Activated gamma-delta T cell (primary cell): ENCODE measurements at regions not wholly inside any gene's neighbourhood (a gene's known extent, or its start where the extent isn't known, plus 50 kb on each side); places are given as distances from the start of the nearest gene placed in this dataset.

Experiments used
- DNase-seq: peaks from one replicate; lab custom pipeline; 2025; lab: John Stamatoyannopoulos, UW

DNA sequence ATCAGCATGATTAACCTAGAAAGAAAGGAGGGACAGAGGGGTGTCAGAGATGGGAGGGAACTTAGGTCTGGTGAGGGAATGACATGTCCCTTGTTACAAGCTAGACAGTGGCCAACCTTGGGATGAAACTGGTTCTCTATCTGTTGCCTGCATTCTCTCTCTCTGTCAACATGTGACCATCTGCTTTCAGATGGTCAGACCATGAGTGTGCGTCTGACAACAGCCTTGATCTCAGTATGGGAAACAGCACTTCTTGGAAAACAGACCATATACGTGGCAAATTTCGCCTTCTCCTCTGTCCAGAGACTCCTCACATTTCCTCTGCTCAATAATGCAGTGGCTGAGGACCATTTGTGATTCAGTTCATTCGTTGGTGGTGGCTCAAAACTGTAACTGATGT is 845.9 kb downstream of the TYW1 start:
- DNase-seq, result no peak

DNA sequence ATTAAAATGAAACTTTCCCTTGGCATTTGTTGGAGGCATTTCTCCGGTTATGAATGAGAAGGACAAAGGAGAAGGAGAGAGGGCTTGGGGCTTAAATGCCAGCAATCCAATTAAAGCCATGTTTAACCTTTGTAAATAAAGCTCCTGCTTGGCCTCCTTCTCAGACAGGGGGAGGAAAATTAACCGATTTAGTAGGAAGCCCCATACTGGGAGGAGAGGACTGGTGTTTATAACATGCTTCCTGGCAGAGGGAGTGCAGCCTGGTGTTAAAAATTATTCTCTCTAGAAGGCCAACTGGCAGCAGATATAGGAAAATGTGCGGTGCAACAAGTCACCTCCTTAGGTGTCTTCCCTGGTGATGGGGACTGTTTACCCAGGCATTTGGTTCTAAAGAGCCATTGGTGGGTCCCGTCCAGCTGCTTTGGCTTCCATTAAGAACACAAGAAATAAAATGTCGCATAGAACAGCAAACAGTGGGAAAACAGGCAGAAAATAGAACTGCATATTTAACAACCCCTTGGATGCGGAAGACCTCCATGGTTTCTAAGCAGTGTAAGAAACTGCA is 846.5 kb downstream of the TYW1 start:
- DNase-seq, result no peak

DNA sequence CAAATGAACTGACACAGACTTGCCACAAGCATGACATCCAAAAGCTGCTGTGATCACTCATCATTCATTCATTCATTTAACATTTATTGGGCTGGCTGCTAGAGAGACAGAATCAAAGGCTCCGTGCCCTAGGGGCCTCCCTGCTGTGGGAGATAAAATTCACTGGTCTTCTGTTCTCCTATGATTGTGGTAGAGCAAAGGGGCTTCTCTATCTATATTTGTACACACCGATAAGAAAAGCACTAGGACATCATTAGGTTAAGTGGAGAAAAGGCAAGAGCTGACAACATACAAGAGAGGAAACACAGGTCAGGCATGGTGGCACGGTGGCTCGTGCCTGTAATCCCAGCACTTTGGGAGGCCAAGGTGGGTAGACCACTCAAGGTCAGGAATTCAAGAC is 847.0 kb downstream of the TYW1 start:
- no peak for DNase-seq

DNA sequence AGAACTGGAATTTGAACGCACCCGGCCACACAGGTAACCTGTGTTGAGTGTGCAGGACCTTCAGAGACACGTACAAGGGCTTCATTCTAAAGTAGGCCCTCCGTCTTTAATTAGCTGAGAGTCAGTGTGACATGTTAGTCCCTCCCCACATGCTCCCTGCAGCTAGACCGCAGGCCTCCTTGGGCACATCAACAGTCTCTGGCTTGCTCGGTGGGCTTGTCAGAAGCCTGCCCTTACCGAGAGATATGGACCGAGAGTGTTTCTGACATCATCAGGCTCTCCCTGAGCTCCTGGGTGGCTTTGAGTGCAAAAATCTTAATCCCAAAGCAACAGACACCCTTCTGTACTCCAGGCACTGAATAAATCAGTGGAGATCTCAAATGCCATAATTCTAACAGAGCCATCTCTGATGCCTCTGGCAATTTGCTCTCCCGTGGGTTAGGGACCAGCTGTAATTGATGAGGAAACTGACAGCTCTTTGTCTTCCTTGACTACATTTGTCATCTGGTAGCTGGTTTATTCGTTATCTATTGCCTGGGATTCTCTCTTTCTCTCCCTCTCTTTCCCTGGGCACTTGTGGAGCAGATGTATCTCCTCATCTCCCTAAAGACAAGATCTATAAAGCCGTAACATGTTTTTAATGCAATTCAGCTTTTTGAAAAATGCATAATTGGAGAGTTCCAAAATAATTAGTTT is 850.6 kb downstream of the TYW1 start:
- no peak for DNase-seq

DNA sequence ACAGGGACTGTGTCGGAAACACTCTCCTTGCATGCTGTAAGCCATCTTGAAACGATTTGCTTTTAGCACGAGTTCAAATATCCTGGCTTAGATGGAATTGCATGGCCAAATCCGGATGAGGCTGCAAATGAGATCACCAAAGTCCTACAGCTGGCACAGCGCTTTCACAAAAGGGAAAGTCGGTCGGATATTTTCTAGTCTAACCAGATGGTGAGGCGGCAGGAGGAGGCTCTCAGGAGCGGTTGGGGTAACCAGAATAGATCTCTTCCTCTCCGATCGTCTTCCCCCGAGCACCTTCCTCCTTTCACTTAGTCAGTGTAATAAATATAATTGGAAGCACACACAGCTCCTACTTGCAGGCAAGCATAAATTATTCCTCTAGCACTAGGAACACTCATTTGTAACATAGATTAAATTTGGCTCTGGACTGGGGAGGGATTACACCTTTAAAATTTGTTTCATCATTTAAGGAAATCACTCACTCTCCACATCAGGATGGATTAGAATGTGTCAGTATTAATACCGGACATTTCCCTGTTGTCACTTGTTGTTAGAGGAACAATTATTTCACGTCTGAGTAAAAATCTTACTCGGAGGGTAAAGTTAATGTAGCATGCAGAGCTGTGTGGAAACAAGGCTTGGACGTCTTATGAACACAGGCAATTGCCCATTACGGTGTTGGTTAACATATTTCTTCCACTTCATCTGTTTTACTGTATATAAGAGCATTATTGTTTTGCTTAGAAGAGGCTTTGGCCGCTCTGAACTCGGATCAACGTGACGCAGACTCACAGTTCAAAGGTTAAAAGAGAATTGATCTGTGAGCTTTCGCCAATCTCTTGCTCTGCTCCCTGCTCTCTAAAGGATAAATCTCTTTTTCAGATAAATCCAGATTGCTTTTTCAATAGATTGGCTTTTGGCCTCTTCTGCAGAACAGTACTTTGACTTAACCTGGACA is 857.9 kb downstream of the TYW1 start:
- no peak for DNase-seq

DNA sequence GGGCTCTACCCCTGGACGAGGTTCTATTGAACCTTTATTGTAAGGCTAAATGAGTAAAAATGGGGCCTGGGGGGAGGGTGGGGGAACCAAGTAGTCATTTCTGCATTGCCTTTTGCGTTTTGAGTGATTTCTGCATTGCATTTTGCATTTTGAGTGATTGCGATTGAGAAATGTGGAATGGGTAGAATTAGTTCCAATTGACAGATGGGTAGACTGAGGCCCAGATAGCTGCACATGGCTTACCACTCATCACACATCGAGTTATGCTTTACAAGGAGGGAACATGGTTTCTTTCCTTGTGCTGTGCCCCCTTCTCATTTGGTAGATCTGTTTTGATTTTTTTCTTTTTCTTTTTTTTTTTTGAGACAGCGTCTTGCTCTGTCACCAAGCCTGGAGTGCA is 858.7 kb downstream of the TYW1 start:
- DNase-seq, result no peak

DNA sequence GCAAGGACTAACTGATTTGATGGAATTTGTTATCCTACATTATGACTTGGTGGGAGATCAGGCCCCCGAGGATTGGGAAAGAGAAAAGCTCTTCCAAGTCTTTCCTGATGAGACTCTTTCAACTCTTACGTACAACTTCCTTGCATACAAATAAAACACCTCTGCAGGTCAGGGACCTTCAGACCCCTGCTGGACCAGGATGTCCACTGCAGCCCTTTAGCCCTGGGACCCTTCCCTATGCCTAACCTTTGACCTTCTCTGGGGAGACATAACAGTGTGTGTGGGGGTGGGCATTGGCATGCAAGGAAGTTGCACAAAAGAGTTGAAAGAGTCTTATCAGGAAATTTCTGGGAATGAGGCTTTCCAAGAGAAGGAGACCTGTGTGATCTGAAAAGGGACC is 859.4 kb downstream of the TYW1 start:
- no peak for DNase-seq

DNA sequence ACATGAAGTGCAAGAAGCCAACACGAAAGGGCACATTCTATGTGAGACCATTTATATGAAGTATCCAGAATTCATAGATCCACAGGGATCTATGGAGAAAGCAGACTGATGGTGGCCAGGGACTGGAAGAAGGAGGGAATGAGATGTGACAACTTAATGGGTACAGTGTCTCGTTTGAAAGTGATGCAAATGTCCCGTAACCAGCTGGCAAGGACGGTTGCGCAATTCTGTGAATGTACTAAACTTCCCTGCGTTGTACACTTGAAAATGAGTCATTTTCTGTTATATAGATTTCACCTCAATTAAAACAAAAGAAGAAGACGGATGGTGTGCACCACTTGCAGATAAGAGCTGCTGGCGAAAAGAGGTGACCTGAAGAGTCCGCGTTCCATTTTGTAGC is 861.1 kb downstream of the TYW1 start:
- DNase-seq, result no peak

DNA sequence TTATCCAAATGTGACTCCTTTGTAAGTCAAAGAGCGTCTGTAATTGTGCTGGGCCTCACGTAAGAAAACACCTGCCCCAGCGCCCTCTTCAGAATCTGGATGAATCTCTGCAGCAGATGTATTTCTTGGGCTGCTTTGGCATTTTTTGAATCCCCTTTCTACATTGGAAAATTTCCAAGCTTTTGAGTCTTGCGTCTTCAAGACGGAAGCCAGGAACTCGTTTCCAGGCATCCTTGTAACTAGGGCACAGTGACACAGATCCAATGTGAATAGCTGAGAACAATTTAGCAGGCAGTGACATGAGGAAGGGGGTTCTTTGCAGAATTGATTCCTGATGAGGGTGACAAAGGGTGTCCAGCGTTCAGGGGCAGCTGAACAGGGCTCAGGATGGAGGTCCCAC is 862.3 kb downstream of the TYW1 start:
- no peak for DNase-seq

DNA sequence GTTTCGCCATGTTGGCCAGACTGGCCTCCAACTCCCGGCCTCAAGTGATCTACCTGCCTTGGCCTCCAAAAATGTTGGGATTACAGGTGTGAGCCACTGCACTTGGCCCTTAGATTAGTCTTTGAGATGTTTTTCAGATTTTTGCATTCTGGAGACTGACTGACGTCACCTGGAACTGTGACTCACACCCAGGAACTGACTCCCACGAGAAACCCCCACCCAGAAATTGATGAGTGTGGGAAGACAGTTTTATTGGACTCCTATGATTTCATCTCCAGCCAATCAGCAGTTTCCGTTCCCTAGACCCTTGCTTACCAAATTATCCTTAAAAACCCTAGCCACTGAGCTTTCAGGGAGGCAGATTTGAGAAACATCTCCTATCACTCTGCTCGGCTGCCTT is 867.3 kb downstream of the TYW1 start:
- DNase-seq, result no peak

DNA sequence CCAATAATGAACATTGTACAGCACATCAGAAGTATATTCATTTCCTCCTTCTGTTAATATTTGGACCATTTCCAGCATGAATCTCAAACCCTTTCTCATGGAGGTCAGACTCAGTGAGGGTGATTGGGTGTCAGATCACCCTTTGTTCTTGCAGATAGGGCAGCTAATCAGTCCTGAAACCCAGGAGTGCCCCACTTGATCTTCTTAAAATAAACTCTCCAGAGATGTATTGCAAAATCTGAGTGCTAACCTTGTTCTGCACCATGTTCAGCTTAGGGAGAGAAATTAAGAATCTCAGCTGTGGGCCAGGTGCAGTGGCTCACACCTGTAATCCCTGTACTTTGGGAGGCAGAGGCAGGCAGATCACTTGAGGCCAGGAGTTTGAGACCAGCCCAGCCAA is 869.4 kb downstream of the TYW1 start:
- DNase-seq, result no peak

DNA sequence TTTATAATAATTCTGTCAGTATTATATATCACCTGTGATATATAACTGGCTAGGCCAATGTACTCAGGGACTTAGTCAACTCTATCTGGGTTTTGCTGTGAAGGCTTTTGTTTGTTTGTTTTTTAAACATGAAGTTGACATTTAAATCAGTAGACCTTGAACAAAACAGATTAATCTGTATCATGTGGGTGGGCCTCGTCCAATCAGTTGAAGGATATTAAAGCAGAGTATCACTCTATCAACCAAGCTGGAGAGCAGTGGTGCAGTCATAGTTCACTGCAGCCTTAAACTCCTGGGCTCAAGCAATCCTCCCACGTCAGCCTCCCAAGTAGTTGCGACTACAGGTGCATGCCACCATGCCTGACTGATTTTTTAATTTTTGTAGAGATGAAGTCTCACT is 870.2 kb downstream of the TYW1 start:
- no peak for DNase-seq

DNA sequence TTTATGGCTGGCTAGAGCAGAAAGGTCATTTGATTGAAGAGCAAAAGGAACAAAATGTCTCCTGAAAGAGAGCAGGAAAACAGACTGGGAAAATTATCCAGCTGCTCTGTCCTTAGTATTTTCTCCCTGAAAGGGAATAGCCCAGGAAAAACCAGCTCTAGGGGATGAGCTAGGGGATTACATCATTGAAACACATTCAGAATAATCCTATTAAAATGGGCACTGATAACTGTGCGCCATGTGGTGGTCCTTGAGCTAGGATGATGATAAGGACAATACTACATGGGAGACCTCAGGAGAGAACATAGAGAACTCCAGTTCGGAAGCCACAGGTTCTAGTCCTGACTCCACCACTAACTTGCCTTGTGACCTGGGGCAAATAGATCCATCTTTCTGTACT is 873.8 kb downstream of the TYW1 start:
- no peak for DNase-seq

DNA sequence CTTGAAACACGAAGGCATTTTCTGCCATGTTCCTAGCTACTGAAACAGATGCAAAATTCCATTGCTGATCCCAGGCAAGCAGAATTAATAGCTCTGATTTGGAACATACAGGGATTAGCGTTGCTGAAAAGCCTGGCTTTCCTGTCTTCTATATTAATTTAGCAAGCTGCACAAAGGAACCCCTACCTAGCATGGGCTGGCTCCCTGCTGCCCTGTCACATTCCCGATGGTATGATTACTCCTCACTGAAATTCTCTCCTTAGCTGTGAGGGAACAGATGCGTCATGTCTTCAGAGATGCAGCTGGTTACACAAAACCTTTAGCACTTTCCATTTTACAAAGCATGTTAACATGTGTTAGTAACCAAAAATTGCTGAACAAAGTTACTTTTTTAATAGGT is 878.9 kb downstream of the TYW1 start:
- DNase-seq, result no peak

DNA sequence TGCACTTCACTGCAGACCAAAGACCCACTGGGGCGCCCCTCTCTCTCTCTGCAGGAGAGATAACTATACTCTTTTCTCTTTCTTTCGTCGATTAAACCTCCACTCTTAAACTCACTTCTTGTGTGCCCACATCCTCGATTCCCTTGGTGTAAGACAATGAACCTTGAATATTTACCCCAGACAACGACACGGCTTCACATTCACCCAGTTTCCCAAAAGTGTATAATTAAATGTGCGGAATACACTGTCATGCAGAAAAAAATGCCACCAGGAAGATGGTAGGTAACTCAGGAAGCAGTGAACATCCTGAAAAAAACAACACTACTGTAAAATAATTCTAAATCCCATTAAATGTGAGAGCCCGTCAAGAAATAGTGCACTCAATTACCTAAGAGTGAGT is 882.2 kb downstream of the TYW1 start:
- no peak for DNase-seq

DNA sequence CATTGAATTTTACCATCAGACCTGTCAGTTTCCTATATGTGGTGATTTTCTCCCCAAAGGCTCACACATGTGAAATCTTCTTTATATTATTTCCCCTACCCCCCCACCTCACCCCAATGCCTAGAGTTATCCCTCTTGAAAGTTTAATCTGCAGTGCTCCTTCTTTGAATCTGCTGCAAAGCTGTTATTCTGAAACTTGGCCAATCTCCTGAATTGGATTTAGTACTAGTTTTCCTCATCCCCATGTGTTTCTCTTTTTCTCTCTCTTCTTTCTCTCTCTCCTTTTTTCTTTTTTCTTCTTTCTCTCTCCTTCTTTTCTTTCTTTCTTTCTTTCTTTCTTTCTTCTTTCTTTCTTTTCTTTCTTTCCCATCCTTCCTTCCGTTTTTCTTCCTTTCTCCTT is 886.2 kb downstream of the TYW1 start:
- no peak for DNase-seq

DNA sequence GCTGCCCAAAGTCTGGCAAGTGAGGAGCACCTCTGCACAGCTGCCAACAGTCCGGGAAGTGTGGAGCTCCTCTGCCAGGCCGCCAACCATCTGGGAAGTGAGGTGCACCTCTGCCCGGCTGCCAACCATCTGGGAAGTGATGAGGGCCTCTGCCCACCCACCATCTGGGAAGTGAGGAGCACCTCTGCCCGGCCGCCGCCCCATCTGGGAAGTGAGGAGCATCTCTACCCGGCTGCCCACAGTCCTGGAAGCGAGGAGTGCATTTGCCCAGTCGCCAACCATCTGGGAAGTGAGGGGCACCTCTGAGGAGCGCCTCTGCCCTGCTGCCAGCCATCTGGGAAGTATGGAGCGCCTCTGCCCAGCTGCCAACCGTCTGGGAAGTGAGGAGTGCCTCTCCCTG is 893.7 kb downstream of the TYW1 start:
- no peak for DNase-seq

DNA sequence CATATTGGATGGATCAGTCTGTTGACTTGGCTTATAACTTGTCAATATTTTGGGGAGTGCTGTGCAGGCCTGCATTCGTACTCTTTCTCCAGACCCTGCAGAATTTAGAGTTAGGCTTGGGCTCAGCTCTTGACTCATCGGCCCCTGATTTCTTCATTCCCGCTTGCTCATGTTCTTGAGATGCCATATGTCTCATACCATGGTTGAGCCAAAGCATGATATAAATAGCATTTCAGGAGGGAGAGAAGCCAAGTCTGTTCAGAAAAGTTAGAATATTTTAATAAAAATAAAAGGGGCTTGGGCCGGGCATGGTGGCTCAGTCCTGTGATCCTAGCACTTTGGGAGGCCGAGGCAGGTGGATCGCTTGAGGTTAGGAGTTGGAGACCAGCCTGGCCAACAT is 898.1 kb downstream of the TYW1 start:
- DNase-seq, result no peak

DNA sequence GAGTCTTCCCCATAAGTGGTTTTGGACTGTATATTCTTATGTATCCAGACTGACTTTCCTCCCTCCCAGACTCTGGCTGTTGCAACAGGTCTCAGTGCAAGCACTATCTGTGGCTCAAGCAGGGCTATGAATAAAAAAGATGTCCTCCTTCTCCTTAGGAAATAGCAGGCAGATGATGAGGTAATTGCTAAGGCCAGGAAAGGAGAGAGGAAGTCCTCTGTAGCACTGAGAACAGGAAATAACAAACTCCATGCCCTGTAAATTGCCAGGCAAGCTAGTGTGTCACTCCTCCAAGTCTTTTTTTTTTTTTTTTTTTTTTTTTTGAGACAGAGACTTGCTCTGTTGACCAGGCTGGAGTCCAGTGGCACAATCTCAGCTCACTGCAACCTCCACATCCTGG is 900.1 kb downstream of the TYW1 start:
- no peak for DNase-seq

DNA sequence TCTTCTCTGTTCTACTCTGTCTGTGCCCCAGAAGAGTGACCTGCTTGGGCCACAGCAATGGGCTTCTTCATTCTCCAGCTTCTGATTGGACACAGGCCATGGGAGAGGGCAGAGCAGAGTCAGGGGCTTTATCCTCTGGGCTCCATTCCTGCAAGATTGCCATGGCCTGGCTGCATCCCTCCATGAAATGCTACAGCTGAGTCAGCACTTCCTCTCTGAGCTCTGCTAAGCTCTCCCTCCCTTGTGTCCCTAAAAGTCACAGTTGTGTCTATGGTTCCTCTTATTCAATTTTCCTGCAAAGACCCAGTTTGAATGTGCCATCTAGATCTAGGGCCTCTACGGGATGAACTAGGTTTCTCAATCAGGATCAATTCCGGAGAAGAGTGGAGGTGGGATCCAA is 903.8 kb downstream of the TYW1 start:
- DNase-seq, result no peak

DNA sequence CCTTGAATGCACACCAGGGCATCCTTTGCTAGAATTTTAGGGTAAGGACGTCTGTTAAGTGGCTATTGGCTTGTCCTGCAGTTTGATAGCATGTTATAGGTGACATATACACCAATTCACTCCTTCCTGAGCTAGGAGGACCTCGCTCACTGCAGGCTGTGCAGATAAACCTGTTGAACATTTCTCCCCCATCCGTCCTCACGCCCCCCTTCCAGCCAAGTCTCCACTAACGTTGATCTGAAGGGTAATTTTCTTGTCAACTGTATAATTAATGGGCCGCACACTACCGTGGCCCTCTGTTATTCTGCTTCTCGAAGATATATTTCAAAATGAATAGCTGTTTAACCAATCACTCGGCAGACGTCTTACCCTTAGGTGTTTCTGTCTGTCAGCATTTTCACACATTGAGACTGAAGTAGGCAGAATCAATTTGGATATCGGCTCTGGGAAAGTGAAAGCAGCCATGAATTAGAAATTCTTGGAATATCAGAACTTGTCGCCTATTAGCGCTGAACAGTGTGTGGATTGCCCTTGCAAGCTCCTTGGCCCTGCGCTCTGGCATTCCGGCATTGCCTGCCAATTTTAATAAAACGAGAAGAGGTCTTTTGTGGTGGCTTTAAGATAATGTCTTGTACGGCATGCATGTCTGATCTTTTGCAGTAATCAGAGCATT is 905.3 kb downstream of the TYW1 start:
- no peak for DNase-seq

DNA sequence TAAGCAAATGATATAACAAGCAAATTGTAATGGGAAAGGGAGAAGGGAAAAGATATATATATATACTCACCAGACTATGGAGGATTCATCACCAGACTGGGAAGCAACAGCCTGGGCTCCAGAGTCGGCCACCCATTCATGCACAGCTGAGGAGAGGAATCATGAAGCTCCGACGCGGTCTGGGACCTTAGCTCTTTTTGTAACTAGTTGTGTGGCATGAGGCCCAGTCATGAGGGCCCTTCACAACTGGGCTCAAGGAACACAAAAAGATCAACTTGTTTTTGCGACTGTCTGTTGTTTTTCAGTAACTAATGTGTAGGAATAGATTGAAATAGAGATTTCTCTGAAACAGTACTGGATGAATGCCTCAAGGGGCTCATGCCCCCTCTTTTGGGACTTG is 911.2 kb downstream of the TYW1 start:
- no peak for DNase-seq

DNA sequence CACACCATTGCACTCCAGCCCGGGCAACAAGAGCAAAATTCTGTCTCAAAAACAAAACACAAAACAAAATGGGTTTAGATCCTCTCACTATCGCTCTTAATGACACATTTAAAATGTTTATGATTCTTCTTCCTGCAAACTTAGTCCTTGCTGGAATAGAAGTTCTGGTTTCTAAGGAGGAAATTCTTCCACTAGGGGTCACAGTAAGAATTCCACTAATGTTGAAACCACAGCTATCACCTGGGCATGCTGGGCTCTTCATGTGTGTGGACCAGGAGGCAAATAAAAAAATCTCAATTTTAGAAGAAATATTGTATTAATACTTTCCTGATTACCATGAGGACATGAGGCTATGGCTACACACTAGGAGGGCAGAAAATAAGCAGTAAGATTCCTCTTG is 915.8 kb downstream of the TYW1 start:
- DNase-seq, result no peak
